K562 (cell line): ENCODE measurements at regions not wholly inside any gene's neighbourhood (a gene's known extent, or its start where the extent isn't known, plus 50 kb on each side); places are given as distances from the start of the nearest gene placed in this dataset.

Experiments used
- AFF1 ChIP-seq, 2 experiments: fragments of 450-650 bp; IDR thresholded peaks; 2 replicates each; pipeline ENCODE4 v1.6.1; 2018; ENCODE audit warnings: mild to moderate bottlenecking in 2 of 2, low read depth in 1 of 2; ENCODE audit not compliant: partially characterized antibody in 2 of 2
- HSF4 ChIP-seq: fragments of 250-450 bp; sonication (Bioruptor Pico); IDR thresholded peaks from 2 replicates; pipeline ENCODE4 v2.1.2; 2022; ENCODE audit warnings: mild to moderate bottlenecking, moderate library complexity, borderline replicate concordance
- MYC ChIP-seq, 2 experiments: fragments of 250-450 bp in 1 of 2; sonication (Bioruptor Pico) in 1 of 2; IDR thresholded peaks; 2 replicates each; pipeline versions ENCODE4 v1.5.1 to v1.6.1; 2012 to 2021; ENCODE audit warnings: low read depth in 2 of 2, borderline replicate concordance in 1 of 2, improper control_type of control experiment in 1 of 2, low read length in 1 of 2, mild to moderate bottlenecking in 1 of 2, moderate library complexity in 1 of 2
- NR2C2 ChIP-seq, 2 experiments: fragments of 200-800 bp in 1 of 2; sonication (Bioruptor generic) in 1 of 2; sonication (generic) in 1 of 2; formaldehyde crosslinking in 1 of 2; IDR thresholded peaks; 2 replicates each; pipeline versions ENCODE4 v1.6.1 to v1.8.0; 2016 to 2022; ENCODE audit warnings: mild to moderate bottlenecking in 1 of 2, missing compliant biosample characterization in 1 of 2, missing genetic modification characterization in 1 of 2, missing genetic modification reagents in 1 of 2
- PHF8 ChIP-seq: fragments of 200-600 bp; sonication (generic); IDR thresholded peaks from 2 replicates; pipeline ENCODE4 v1.6.1; 2012; ENCODE audit warnings: mixed run types, mild to moderate bottlenecking, inconsistent platforms, low read length, moderate library complexity, borderline replicate concordance
- PML ChIP-seq: IDR thresholded peaks from 2 replicates; pipeline ENCODE4 v1.6.1; 2012; ENCODE audit warnings: low read length, inconsistent platforms
- PTTG1 ChIP-seq: fragments of 450-650 bp; IDR thresholded peaks from 2 replicates; pipeline ENCODE4 v1.6.1; 2016; ENCODE audit warnings: low read depth, mild to moderate bottlenecking, missing genetic modification characterization, missing compliant biosample characterization
- RREB1 ChIP-seq: fragments of 250-450 bp; sonication (Bioruptor Pico); IDR thresholded peaks from 2 replicates; pipeline ENCODE4 v1.4.0; 2020
- TEAD1 ChIP-seq, 2 experiments: fragments of 450-650 bp in 1 of 2; sonication (generic) in 1 of 2; formaldehyde crosslinking; IDR thresholded peaks; 2 replicates each; pipeline versions ENCODE4 v1.4.0 to v1.8.0; 2020 to 2022; ENCODE audit warnings: mild to moderate bottlenecking in 2 of 2, missing genetic modification reagents in 1 of 2
- THAP7 ChIP-seq: fragments of 250-450 bp; sonication (Bioruptor Pico); IDR thresholded peaks from 2 replicates; pipeline ENCODE4 v1.5.0; 2021
- ZNF395 ChIP-seq: fragments of 200-800 bp; sonication (Bioruptor generic); IDR thresholded peaks from 2 replicates; pipeline ENCODE4 v1.6.1; 2017; ENCODE audit warnings: missing genetic modification characterization, missing compliant biosample characterization
- ZNF584 ChIP-seq: fragments of 200-800 bp; sonication (Bioruptor generic); IDR thresholded peaks from 2 replicates; pipeline ENCODE4 v1.6.1; 2016; ENCODE audit warnings: low read depth, mild to moderate bottlenecking, missing genetic modification characterization, missing compliant biosample characterization

GRCh38 chr6:15897063-15897876 is 231.6 kb upstream of the MYLIP start (continued):
- TF ChIP-seq HSF4 (CRISPR knock-in tag), result 0 out of 2 replicates have a peak, but pooled peaks have one; percentile 33
- peak; percentile 37; the same call in 1 of the 2 replicates for TF ChIP-seq ZNF395 (CRISPR knock-in tag)
- TF ChIP-seq THAP7 (CRISPR knock-in tag), result no peak
- peak; percentile 19; the same call in 1 of the 2 replicates for TF ChIP-seq PTTG1 (tag)
- TF ChIP-seq RREB1 (CRISPR knock-in tag), result no peak
- no peak for TF ChIP-seq NR2C2 (CRISPR knock-in tag; IDR thresholded peaks at IDR 0.05)
- TF ChIP-seq NR2C2 (tag; IDR thresholded peaks at IDR 0.05), result no peak
- TF ChIP-seq PML, result no peak; the same call in 1 of the 2 replicates
- peak; percentile 44; the same call in 1 of the 2 replicates for TF ChIP-seq ZNF584 (CRISPR knock-in tag)
- peak; percentile 15 to 81 for TF ChIP-seq AFF1 (IDR thresholded peaks at IDR 0.05; ENCODE audit: low read depth in 1 of 2, partially characterized antibody in 2 of 2)
- peak in 1 of 2 experiments; percentile 79; a peak in 1 of 4 replicates for TF ChIP-seq TEAD1 (CRISPR knock-in tag; IDR thresholded peaks at IDR 0.05)
- no peak for TF ChIP-seq MYC (IDR thresholded peaks at IDR 0.05; ENCODE audit: low read depth, low read length)
- TF ChIP-seq MYC (CRISPR knock-in tag; IDR thresholded peaks at IDR 0.05; ENCODE audit: borderline replicate concordance, low read depth), result no peak
- no peak for TF ChIP-seq PHF8
